Calu3 (cell line): ENCODE measurements at regions not wholly inside any gene's neighbourhood (a gene's known extent, or its start where the extent isn't known, plus 50 kb on each side); places are given as distances from the start of the nearest gene placed in this dataset.

Experiments
- BruUV-seq: library from RNA; stranded (reverse); fragments of 400-500 nt; replicated peaks from 2 replicates; lab custom pipeline; 2021; lab: Mats Ljungman, UMichigan
- CTCF ChIA-PET: fragments of 300-600 bp; sonication (Branson Sonifier 250); formaldehyde crosslinking; loops from one replicate; lab custom pipeline; 2022; ENCODE audit warnings: antibody characterized with exemption; lab: Charles Lee
- DNase-seq: peaks from one replicate; pipeline ENCODE4 v3.0.0; 2022
- H3K27ac Mint-ChIP-seq: one replicate; pipeline ENCODE4 v1.8.0; 2022; ENCODE audit warnings: mixed read lengths; ENCODE audit not compliant: unreplicated experiment
- H3K27me3 Mint-ChIP-seq: one replicate; pipeline ENCODE4 v1.8.0; 2022; ENCODE audit warnings: mixed read lengths; ENCODE audit not compliant: unreplicated experiment
- H3K36me3 Mint-ChIP-seq: one replicate; pipeline ENCODE4 v1.8.0; 2022; ENCODE audit warnings: mild to moderate bottlenecking, moderate library complexity, mixed read lengths; ENCODE audit not compliant: insufficient read depth, unreplicated experiment
- H3K4me1 Mint-ChIP-seq: one replicate; pipeline ENCODE4 v1.8.0; 2022; ENCODE audit warnings: mild to moderate bottlenecking, low read depth, mixed read lengths; ENCODE audit not compliant: unreplicated experiment
- H3K4me3 Mint-ChIP-seq: one replicate; pipeline ENCODE4 v1.8.0; 2022; ENCODE audit warnings: mild to moderate bottlenecking, low read depth, moderate library complexity, mixed read lengths; ENCODE audit not compliant: unreplicated experiment
- H3K9me3 Mint-ChIP-seq: one replicate; pipeline ENCODE4 v1.8.0; 2022; ENCODE audit warnings: low read depth, mixed read lengths; ENCODE audit not compliant: unreplicated experiment
- CTCF ChIP-seq: fragments of 200-600 bp; IDR thresholded peaks from one replicate; pipeline ENCODE4 v1.8.0; 2022; ENCODE audit warnings: antibody characterized with exemption; ENCODE audit not compliant: unreplicated experiment
- intact Hi-C: fragments of 100-400 bp; cut with micrococcal nuclease; formaldehyde crosslinking; loops from one replicate; pipeline ENCODE4 v1.10.0; 2022; ENCODE audit not compliant: unreplicated experiment

DNA sequence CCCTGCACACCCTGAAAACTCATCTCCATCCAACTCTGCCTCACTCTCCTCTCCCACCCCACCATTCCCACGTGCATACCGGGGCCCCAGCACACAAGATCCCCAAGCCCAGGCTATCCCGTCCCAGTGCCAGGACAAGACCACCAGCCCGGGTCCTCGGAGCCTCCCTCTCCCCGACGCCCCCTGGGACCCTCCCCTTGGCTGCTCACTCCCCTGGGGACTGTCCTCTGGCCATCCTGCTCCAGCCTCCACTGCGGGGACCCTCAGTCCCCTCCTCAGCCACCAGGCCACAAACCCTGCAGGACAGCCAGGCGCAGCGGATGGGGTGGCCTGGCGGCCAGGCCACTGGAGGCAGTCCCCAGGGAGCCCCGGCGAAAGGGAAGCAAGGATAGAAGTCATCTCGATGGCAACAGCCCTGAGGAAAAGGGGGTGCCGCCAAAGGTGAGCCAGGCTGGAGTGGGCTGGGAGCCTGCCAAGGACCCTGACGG is 62.8 kb downstream of the C9orf50 start:
- CTCF ChIA-PET: interaction anchor here (0.7 kb wide), 1 partner anchor 530 kb away, joined by 4 read pairs; the partner anchor contains the start of gene SH3GLB2
- Mint-ChIP-seq H3K27ac (no peak overlapping the region), H3K4me3 (no peak overlapping the region), H3K36me3 (peaks cover 11% of the 10 kb centered on the region), H3K9me3 (no peaks in the 10 kb centered on the region), H3K4me1 (peaks cover 33% of the 10 kb centered on the region), H3K27me3 (no peaks in the 10 kb centered on the region)
- BruUV-seq: no TSS peak
- intact Hi-C loops: no loop called here
- no peak for TF ChIP-seq CTCF
- no peak for DNase-seq

DNA sequence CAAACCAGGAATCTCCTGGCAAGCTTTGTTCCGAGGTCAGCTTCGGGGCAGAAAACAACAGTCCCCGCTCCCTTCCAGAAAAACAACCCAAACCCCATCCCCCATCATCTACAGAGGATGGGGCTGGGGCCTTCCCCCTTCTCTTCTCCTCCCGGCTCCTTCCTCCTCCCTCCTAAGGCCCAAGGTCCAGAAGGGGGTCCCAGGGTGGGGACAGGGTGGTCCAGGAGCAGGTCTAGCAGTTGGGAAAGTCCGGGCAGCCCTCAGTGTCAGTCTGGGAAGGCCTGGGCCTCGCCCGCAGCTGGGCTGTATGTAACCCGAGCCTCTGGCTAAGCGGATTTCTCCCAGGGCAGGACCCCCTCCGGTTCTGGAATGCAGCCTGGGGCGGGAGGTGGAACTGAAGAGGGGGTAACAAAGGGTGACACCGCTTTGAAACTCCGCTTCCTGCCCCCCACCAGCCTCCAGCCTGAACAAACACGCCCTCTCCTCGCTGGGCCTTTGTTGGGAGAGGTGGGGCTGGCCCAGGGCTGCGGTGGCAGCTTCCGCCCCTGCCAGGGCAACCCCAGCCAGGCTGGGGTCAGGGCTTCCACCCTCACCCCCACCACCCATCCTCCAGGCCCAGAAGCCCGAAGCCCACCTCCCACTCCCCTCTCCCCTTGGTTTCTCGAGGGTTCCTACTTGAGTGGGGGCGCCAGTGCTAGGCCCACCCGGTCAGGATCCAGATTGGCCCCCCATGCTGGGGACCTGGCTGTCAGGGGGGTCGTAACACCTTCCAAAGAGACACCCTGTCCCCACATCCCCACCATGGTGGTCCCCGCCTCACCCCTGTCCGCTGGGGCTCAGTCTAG is 63.5 kb downstream of the C9orf50 start:
- DNase-seq: peak; percentile 59
- Mint-ChIP-seq H3K27me3 (no peaks in the 10 kb centered on the region), H3K4me1 (peaks cover 27% of the 10 kb centered on the region), H3K4me3 (no peak overlapping the region), H3K9me3 (no peaks in the 10 kb centered on the region), H3K36me3 (peaks cover 11% of the 10 kb centered on the region), H3K27ac (no peak overlapping the region)
- CTCF ChIA-PET: no interaction called here
- BruUV-seq: no TSS peak
- TF ChIP-seq CTCF: no peak
- intact Hi-C loops: no loop called here

DNA sequence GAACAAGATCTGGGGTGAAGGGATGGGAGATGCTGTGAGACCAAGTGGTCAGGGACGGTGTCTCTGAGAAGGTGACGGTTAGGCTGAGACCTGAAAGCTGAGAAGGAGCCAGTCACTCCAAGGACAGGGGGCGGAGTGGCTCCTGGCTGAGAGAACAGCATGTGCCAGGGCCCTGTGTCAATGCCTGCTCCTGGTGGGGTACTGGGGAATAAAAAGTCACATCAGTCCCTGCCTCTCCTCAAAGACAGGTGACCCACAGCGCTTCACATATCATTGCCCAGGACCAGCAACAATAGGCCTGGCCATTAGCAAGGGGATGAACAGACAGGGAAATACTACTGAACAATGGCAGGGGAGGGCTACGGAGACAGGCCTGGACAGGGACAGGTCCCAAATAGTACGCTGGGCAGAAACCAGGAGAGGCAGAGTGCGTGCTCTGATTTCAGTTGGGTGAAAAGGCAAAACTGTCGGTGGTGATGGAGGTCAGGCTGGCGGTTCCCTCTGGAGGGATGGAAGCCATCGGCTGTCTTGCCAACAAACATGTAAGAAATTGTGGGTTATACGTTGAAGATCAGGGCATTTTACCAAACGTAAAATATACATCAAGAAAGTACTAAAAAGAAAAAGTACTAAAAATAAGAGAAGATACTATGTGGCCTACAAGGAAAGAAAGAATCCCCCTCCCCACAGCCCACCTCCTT is 64.3 kb downstream of the C9orf50 start:
- Mint-ChIP-seq H3K4me1 (peaks cover 19% of the 10 kb centered on the region), H3K27me3 (no peaks in the 10 kb centered on the region), H3K9me3 (no peaks in the 10 kb centered on the region), H3K4me3 (no peak overlapping the region), H3K27ac (no peak overlapping the region), H3K36me3 (peaks cover 11% of the 10 kb centered on the region)
- BruUV-seq: no TSS peak
- CTCF ChIA-PET: no interaction called here
- intact Hi-C loops: no loop called here
- no peak for TF ChIP-seq CTCF
- DNase-seq: no peak

DNA sequence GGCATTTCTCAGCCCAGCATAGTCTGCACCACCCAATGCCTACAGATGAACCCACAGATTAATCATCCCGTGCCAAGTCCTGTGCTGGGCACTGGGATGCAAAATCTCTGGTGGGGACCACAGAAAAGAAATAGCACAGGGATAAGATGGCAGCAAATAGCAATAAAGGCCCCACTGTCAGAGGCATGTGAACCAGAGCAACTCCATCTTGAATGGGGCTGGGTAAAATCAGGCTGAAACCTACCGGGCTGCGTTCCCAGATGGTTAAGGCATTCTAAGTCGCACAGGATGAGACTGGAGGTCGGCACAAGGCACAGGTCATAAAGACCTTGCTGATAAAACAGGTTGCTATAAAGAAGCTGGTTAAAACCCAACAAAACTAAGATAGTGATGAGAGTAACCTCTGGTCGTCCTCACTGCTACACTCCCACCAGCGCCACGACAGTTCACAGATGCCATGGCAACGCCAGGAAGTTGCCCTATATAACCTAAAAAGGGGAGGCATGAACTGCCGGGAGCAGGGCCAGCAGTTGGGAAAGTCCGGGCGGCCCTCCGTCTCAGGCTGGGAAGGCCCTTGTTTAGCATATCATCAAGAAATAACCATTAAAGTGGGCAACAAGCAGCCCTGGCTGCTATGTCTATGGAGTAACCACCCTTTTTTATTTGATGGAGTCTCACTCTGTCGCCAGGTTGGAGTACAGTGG is 65.2 kb downstream of the C9orf50 start:
- Mint-ChIP-seq H3K27ac (no peak overlapping the region), H3K27me3 (no peaks in the 10 kb centered on the region), H3K4me1 (peaks cover 10% of the 10 kb centered on the region), H3K4me3 (no peak overlapping the region), H3K36me3 (peaks cover 5% of the 10 kb centered on the region), H3K9me3 (no peaks in the 10 kb centered on the region)
- no peak for DNase-seq
- TF ChIP-seq CTCF: no peak
- intact Hi-C loops: no loop called here
- CTCF ChIA-PET: no interaction called here
- no TSS peak for BruUV-seq
